HG02759 (cell line): ENCODE measurements at regions not wholly inside any gene's neighbourhood (a gene's known extent, or its start where the extent isn't known, plus 50 kb on each side); places are given as distances from the start of the nearest gene placed in this dataset.
A peak's percentile ranks its signal among the peaks of the same experiment; 100 is the strongest.
"Not testable (repeated sequence)": the region's sequence is repeated elsewhere in the genome, so short reads cannot be mapped to it uniquely, and the experiment has no call there.

Experiments
- ATAC-seq: cut with Tn5 transposase; IDR thresholded peaks from one replicate; pipeline ENCODE4 v1.9.1; 2021; ENCODE audit warnings: mild to moderate bottlenecking, moderate library complexity; ENCODE audit not compliant: unreplicated experiment

DNA sequence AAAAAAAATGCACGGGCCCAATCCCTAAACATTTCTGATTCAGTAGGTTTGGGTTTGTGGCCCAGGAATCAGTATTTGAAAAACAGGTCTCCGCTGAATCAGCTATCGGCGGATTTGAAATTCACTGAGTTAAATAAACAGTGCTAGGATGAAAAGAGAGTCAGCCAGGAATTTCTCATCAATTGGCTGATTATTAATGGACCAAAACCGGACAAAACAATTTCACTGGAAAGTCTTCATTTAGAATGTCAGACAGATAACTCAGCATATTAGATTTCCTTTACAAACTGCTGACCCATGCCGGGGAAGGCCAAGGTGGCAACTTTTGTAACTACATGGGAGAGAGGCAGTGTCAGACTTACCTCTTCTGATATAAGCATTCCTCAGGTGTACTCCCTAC, 99.4 kb upstream of the LSM6 start:
- no peak for ATAC-seq

DNA sequence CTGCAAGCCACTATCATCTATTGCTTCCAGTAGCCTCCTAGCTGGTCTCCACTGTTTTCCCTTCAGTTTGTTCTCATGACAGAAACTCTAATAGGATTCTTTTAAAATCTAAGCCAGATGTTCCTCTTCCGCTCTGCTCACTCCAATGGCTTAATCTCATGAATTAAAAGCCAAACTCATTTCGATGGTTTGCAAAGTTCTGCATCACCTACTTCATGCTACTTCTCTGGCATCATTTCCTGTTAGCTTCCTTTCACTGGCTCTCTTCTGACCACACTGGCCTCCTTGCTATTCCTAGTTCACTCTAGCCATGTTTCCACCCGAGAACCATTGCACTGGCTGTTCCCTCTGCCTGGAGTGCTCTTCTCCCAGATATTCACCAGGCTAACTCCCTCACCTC, 102.0 kb upstream of the LSM6 start:
- ATAC-seq: no peak

DNA sequence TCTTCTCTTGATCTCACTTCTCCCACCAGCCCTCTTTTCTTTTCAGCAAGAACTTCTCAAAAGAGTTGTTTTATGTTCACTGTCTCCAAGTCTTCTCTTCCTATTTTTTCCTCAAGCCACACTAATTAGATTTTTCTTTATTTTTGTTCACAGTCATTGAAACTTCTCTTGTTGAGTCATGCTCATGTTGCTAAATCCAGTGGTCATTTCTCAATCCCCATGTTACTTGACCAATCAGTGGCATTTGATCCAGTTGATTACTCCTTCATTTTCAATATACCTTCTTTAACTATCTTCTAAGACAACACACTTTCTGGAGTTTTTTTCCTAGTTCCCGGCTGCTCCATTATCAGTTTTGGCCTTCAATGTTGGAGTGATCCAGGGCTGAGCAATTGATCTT, 103.1 kb upstream of the LSM6 start:
- no peak for ATAC-seq

DNA sequence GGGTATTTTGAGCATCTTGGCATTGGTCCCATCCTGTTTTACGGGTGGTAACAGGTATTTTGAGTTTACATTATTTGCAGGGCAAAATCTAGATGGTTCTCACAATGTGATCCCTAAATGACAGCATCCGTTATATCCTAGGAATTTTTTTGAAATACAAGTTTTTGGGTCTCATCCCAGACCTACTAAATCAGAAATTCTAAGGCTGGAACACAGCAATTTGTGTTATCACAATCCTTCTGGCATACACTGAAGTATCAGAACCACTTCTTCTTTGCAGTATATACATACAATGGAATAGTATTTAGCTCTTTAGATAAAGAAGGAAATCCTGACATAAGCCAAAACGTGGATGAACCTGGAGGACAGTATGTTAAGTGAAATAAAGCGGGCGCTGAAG, 104.1 kb upstream of the LSM6 start:
- no peak for ATAC-seq

DNA sequence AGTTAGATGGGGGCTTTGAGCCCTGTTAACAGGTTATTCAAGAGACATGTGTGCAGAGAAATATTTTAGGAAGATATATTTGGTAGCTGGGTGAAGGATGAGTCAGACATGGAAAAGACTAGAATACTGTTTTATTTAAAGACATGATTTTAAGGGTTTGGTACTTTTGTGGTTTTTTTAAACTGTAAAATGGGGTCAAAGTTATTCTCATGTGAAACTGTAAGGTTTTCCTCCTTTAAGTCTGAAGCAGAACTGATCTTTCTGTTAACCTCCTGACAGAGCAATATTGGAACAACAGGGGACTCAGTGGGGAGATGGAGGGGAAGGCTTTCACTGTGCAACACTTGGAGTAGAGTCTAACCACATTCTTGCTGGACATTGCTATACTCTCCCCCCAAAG, 112.4 kb upstream of the LSM6 start:
- ATAC-seq: peak; percentile 33

DNA sequence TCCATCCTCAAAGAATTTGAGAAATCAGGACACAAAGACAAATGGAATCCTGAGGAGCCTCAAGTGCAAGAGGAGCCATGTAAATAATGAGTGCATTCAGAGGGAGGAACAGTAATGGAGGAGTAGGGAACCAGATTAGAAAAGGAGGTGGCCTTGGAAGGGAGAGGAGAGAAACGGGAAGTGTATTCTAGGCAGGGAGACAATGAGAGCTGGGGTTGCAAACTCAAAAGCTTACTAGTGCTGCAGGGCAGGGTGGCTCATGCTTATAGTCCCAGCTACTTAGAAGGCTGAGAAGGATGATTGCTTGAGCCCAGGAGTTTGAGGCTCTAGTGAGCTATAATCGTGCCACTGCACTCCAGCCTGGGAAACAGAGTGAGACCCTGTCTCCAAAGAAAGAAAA, 113.2 kb upstream of the LSM6 start:
- no peak for ATAC-seq

DNA sequence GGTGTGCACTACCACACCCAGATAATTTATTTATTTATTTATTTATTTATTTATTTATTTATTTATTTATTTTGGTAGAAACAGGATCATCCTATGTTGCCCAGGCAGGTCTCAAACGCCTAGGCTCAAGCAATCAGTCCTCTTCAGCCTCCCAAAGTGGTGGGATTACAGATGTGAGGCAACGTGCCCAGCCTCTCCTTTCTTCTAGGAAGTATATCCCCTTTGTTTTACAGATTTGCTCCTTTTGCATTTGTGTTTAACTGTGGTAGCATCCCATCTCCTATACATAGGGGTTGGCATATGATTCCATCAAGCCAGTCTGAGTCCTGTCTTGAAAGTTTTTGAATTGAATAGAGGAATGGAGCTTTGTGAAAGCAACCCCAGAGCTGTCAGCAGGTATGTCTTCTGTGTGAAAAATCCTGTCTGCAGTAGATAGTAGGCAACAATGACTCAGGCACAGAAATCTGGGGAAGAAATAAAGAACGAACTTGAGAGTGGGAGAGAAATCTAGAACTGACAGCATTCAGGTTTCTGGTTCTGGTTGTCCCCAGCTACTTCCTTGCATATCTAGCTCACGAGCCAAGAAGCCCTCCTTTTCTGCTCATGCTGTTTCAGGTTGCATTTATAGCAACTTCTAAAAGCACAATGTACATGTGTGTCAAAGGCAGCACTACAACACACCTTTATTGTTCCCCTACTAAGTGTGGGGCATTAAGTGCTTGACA, 113.7 kb upstream of the LSM6 start:
- no peak for ATAC-seq

DNA sequence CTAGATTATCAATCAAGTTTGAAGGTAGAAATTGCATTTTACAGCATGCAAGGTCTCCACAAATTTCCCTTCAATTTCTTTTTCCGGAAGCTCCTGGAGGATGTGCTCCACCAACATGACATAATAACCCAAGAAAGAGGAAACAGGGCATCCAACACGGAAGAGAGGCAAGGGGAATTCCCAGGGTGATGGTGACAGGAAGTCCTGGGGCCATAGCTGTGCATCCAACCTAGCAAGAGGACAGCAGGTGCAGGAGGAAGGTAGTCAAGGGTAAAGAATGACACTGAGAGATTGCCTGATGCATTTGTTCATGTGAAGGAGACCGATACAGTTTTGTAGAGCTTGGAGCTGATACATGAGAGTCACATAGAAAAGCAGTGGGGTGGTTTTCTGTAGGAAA, 115.7 kb upstream of the LSM6 start:
- ATAC-seq: peak; percentile 90

DNA sequence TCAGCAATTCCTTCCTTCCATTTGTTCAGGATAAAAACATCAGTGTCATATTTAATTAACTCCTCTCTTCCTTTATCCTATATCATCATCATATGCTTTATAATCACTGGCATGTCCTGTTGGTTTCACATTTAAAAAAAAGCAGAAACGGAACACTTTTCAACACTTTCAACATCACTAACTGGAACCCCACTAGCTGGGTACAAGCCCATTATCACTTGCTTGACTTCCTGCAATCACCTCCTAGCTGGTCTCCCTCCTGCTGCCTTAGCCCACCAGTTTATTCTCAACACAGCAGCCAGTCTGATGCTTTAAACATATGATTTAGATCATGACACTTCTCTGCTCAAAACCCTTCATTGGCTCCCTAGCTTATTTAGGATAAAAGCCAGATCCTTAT, 116.4 kb upstream of the LSM6 start:
- ATAC-seq: no peak

DNA sequence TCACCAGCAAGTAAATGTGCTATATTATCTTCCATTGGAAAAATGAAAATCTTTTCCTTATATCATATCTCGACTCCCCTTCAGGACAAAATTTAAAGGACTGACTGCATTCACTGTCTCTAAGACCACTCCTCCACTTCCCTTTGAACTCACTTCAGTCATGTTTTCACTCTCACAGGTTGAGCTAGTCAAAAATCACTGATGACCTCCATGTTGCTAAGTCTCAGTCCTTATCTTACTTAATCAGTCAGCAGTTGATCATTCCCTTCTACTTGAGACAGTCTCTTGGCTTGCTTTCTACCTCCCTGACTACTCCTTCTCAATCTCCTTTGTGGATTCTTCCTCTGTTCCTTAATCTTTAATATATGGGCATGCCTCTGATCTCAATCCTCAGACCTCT, 117.0 kb upstream of the LSM6 start:
- ATAC-seq: no peak

DNA sequence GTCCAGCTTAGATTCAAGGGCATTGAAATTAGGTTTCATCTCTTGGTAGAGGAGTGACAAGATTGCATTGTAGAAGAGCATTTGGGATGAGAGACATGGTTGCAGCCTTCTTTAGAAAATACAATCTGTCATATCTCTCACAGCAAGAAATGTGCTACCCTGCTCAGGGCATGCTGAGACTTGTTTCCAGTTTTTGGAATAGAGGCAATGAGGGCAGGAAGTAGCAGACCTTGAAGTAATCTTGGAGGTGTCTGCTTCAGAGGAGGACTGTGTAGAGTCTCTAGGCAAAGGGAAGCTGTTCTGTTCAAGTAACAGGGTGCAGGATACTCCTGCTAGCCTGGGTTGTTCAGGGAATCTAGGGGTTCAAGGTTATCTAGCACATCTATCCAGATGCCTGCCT, 116.1 kb upstream of the ZNF827 start:
- ATAC-seq: peak; percentile 35

DNA sequence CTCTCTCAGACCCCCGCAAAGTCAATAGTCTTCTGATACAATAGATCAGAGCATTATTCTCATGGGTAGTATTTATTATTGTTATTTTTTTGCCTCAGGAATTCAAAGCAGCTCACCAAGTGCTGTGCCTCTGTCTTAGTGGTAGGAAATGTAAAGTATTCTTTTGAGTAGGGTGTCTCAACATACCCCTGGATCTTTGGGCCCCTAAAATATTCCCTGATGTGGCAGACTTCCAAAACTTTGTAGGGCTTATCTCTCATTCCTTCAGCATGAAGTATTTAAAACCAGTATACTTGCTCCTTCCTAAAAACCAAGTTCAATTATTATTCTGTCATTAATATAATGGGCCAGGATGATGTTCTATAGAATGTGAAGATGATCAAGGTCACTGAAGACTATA, 115.3 kb upstream of the ZNF827 start:
- no peak for ATAC-seq

DNA sequence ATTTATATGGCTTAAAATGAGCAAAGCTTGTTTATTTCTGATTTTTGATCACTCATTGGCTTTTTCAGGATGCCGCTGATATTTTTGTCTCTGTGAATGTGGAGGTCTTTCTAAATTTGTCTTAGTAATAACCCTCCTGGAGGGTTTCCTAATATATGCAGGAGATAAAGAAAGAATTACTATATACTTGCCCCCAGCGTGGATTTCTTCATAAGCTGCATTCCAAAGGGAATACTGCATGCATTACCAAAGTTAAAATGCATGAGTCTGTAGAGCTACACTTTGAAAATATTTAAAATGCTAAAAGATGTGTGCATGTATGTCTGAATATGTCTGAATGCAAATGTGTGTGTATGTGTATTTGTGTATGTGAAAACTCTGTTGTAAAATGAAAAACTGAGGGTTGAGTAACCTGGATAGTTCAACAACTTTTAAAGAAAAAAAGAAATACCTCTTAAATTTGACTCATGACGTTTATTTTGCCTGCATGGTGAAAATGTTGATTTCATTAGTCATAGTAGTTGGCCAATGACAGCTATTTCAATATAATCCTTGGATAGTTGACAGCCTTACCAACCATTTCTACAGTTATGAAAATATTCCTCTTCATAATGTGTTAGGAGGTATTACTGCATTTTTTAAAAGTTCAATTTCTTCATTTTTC, 113.2 kb upstream of the ZNF827 start:
- ATAC-seq: no peak

DNA sequence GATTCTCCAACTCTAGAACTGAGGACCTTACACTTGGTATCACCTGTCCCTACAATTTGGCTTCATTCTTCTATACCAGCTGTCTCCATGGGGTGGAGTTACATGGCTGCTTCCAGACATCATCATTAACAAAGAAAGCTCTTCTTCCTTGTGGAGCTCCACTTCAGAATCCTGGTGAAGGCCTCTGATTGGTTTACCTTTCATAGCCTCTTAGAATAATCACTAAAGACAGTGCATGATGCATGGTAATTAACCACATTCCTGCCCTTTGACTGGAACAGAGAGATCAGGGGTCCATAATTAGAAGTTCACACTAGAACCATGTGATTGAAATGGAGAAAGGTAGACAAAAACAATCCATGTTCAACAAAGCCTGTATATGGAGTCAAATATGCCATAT, 112.6 kb upstream of the ZNF827 start:
- ATAC-seq: no peak

DNA sequence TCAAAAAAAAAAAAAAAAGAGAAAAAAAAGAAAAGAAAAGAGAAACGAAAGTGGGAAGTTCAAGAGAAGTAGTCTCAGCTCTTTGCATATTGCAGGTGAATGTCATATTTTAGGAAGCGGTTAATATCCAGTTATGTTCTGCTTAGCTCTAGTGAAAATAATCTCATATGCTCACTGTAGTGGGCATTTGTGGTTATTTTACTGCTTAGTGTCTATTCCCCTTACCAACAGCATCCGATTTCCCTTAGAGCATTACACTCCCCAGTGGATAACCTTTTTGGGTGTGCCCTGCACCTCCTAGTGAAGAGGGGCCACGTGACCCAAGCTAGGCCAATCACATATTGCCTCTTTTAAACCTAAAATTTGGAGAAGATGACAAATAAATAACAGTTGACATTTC, 111.2 kb upstream of the ZNF827 start:
- peak; percentile 93 for ATAC-seq

DNA sequence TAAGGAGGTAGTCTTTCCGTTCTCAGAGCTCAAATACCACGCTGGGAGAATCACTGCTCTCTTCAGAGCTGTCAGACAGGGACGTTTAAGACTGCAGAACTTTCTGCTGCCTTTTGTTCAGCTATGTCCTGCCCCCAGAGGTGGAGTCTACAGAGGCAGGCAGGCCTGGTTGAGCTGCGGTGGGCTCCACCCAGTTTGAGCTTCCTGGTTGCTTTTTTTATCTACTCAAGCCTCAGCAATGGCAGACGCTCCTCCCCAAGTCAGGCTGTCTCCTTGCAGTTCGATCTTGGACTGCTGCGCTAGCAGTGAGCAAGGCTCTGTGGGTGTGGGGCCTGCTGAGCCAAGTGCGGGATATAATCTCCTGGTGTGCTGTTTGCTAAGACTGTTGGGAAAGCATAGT, 109.1 kb upstream of the ZNF827 start:
- ATAC-seq: not testable (repeated sequence)

DNA sequence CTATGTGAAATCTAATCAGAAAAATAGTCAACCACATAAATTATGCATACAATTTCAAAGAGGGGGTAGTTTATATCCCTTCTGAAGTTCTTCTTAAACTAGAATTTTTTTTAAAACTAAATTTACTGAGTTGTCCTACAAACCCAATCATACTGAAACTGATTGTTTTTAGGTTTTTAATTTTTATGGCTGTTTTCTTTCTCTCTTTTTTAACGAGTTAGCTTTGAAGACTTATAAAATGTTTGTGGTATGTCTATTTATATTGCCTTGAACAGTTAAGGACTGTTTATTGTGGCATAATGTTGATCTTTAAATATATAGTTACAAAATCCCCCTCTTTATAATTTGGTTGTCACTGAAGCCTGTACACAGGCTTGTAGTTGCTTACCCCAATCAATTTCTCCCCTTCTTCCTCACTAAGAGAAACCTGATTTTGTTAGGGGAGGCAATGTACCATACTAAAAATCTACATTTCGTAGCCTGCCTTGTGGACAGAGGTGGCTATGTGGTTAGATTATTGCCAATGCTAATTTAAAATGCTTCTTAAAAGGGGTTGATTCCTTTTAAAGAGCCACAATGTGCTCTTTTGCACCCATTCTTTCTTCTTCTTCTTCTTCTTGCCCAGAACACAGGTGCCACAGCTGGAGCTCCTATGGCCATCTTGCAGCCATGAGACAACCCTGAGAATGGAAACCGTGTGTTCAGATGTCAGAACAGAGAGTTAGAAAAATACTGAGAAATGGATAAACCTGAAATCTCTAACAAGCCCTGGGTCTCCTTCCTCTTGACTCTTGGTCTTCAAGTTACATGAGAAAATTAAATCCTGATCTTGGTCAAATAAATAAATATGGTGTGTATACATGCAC, 102.7 kb upstream of the ZNF827 start:
- peak; percentile 64 for ATAC-seq

DNA sequence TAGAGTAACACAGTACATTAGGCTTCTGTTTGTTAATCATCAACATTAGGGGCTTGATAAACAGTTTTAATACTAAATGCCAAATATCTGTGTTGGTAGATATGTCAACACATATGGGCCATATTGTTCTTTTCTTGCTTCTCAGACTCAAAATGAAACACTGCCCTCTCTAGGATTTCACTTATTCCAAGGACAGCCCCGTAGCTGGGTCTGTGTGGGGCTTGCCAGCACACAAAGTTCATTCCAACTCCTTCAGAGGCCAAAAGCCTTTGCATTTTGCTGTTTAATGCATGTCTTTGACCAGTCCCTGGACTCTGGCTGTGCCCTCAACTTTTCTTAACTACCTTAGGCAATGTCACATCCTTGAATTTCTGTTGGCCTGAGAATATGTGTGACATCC, 102.0 kb upstream of the ZNF827 start:
- peak; percentile 25 for ATAC-seq

DNA sequence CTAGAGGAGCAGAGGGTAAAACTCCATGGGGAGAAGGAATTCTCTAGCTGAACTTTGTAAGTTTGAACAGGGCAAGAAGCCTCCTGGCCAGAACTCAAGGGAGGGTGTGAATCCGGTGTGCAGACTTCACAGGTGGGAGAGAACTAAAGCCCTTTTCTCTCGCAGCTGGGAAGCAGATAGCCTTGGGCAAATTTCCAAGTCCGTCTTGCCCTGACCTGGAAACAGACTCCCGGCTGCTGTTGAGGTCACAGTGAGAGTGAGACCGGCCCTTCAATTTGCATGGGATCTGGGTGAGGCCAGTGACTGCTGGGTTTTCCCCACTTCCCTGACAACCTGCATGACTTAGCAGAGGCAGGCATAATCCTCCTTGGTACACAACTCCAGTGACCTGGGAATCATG, 94.5 kb upstream of the ZNF827 start:
- no peak for ATAC-seq

DNA sequence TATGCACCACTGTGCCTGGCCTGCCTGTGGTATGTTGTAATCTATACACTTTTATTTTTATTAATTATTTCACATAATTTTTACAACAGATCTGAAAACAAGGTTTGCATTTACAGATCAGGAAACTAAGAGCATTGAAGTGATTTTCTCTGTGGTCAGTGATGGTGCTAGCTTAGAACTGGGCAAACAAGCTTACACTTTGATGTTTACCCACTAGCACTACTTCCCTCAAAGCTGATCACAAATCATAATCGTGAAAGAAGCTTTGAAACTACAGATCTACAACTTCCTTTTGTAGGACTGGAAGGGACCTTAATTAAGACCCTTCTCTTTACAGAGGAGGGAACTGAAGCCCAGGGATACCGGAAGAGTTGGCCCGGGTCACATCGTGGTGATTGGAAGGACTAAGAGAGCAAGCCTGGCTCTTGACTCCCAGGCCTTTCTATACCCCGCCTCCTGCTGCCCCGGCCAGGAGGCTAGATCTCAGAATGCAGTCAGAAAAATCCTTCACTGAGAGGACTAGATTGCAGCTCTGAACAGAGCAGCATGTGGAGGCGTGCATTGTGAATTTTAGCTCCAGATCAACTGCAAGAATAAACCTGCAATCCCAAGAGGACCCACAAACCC, 93.7 kb upstream of the ZNF827 start:
- ATAC-seq: no peak

DNA sequence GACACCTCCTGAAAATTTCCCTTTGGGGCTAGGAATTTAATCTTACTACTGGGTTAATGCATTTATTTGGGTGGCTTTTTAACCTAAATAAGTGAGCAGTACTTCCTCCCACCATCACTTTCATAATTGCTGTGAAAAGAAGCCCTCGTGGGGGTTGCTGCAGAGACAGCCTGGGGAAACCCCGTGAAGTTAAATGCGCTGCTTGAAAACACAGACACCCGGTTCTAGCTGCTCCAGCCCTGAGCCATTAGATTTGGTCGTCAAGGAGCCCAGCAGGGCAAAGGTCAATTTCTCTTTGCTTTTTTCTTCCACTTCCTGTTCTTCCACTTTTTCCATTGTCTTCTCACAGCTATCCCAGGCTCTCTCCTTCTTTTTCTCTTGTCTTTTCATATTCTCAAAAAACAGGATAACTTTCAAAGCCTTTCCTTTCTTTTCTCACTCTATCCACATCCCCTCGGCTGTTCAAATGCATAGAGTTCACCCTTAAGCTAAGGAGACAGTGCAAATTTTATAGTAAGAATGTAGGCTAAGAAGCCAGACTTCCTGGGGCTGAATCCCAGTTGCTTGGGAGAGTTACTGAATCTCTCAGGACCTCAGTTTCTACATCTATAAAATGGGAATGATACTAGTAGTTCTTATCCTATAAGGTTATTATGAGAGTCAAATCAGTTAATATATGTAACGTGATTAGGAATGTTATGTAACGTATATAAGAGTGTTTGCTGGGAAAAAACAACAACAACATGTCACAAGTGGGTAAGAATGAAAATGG, 91.5 kb upstream of the ZNF827 start:
- ATAC-seq: peak; percentile 94
